ENCODE measurements at regions not wholly inside any gene's neighbourhood (a gene's known extent, or its start where the extent isn't known, plus 50 kb on each side); places are given as distances from the start of the nearest gene placed in this dataset.

DNA sequence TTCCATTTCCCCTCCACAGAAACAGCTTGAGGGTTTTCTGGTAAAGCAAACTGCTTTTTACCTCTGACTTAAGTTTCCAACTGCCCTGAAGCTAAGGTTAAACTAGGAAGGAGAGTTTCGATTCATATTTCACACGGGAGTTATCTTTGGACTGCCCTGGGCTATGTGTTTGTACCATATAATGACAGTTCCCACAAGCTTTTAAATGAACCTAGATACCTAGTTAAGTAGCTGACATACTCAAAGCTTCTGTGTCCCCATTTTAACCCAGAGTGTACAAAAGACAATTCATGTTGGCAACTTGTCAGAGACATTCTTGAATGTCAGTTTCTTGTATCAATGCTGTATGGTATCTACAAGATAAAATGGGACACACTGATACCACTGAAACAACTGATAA, 1296.6 kb upstream of the IGFBP7 start:
- Histone ChIP-seq H3K36me3 (no peaks in the 10 kb centered on the region), H3K4me1 (no peaks in the 10 kb centered on the region), H3K4me3 (replicated peaks in 1 of 3) (no peak overlapping the region), H3K27me3 (no peaks in the 10 kb centered on the region), H3K27ac (no peak overlapping the region), H3K9me3 (no peaks in the 10 kb centered on the region)
- intact Hi-C loops (cut with DNase I): no loop called here
- DNase-seq: no peak
- TF ChIP-seq, protein P1, sequence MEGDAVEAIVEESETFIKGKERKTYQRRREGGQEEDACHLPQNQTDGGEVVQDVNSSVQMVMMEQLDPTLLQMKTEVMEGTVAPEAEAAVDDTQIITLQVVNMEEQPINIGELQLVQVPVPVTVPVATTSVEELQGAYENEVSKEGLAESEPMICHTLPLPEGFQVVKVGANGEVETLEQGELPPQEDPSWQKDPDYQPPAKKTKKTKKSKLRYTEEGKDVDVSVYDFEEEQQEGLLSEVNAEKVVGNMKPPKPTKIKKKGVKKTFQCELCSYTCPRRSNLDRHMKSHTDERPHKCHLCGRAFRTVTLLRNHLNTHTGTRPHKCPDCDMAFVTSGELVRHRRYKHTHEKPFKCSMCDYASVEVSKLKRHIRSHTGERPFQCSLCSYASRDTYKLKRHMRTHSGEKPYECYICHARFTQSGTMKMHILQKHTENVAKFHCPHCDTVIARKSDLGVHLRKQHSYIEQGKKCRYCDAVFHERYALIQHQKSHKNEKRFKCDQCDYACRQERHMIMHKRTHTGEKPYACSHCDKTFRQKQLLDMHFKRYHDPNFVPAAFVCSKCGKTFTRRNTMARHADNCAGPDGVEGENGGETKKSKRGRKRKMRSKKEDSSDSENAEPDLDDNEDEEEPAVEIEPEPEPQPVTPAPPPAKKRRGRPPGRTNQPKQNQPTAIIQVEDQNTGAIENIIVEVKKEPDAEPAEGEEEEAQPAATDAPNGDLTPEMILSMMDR (IDR thresholded peaks at IDR 0.05): no peak
- no peak for TF ChIP-seq POLR2A (IDR thresholded peaks at IDR 0.05)
- 77 to 91% methylated on average over 2 of the region's 2 CpGs for WGBS, 2 donors

DNA sequence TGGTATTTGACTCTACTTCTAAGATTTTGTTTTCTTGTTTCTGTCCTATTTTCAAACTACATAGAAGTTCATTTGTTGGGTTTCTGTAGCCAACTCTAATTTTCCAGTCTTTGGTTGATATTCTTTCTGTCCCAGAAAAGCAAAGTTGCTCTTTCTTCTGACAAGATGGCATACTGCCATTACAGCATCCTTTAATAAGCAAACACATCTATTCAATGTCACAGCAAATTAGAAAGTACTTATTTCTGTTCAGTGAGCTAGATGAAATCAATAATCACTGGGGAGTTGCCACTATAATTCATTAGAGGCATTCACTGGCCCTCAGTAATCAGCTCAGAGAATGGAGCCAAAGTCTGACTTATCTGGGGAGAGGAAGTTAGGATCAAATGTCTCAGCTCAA, 1258.0 kb upstream of the IGFBP7 start:
- H3K4me3 ChIP-seq (replicated peaks in 1 of 3): no peak overlapping the region

DNA sequence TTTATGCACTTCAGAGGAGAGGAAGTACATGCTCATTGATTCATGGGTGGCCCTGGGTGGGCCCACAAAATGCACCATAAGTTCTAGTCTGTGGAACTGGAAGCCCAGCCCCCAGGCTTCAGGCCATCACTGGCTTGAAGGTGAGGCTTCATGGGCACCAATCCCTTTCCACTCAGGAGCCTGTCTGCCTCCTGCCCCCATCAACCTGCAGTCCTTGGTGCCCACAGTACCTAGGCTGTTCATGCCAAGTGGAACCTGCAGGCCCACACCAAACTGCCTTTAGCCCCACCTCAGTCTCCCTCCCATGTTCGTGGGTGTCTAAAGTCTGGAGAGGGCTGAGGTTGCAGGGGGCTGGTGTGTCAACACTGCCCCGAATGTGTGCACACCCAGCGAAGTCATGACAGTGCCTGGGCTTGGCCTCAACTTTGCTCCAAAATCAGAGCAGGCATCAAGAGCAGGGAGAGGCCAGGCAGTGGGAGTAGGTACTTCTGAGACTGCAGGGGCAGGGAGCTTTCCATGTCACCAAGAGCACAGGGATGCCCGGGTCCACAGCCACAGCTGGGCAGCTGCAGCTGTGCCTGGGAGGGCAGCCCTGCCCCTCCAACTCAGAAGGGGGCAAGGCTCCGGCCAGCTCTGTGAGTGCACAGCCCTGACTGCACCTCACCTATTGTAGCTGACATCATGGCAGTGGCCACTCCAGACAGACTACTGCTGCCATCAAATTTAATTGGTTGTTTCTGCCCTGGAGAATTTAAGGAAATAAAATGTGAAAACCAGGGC, 1250.4 kb upstream of the IGFBP7 start:
- no peak for DNase-seq
- H3K4me3 ChIP-seq (replicated peaks in 1 of 3): no peak overlapping the region
- no peak overlapping the region for H3K27ac ChIP-seq
- intact Hi-C loops (cut with DNase I): no loop called here
- H3K27me3 ChIP-seq: no peaks in the 10 kb centered on the region
- H3K36me3 ChIP-seq: no peaks in the 10 kb centered on the region
- WGBS, 2 donors: 83 to 89% methylated on average over 3 to 4 of the region's 5 CpGs
- TF ChIP-seq, protein P1 (IDR thresholded peaks at IDR 0.05): no peak
- no peak for TF ChIP-seq POLR2A (IDR thresholded peaks at IDR 0.05)
- no peaks in the 10 kb centered on the region for H3K4me1 ChIP-seq
- H3K9me3 ChIP-seq: no peaks in the 10 kb centered on the region

More for the DNA sequence above, 1258.0 kb upstream of the IGFBP7 start:
- Histone ChIP-seq H3K36me3 (no peaks in the 10 kb centered on the region), H3K27ac (no peak overlapping the region), H3K4me1 (no peaks in the 10 kb centered on the region), H3K9me3 (no peaks in the 10 kb centered on the region), H3K27me3 (no peaks in the 10 kb centered on the region)
- TF ChIP-seq, protein P1 (IDR thresholded peaks at IDR 0.05): no peak
- TF ChIP-seq POLR2A (IDR thresholded peaks at IDR 0.05): no peak
- DNase-seq: no peak
- intact Hi-C loops (cut with DNase I): no loop called here

DNA sequence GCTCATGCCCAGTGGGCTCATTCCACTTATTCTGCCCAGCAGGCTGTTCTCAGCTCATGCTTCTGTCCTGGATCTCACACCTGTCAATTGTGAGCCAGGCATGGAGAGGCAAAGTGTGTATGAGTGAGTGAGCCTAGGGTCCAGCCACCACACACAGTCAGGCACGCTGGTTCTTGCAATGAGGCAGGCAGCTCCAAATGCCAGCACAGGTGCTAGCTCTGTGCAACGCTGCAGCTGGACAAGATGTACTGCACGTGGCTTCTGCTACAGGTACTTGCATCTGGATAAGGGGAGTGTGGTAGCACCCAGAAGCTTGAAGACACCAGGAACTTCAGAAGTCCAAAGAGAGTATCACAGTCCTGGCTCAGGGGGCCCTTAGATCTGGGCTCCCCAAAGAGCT, 1249.4 kb upstream of the IGFBP7 start:
- Histone ChIP-seq H3K27me3 (no peaks in the 10 kb centered on the region), H3K36me3 (no peaks in the 10 kb centered on the region), H3K4me3 (replicated peaks in 1 of 3) (no peak overlapping the region), H3K27ac (no peak overlapping the region), H3K9me3 (no peaks in the 10 kb centered on the region), H3K4me1 (no peaks in the 10 kb centered on the region)
- DNase-seq: no peak
- TF ChIP-seq, protein P1 (IDR thresholded peaks at IDR 0.05): no peak
- TF ChIP-seq POLR2A (IDR thresholded peaks at IDR 0.05): no peak
- WGBS, 2 donors: 69 to 79% methylated on average over 3 of the region's 3 CpGs
- intact Hi-C loops (cut with DNase I): no loop called here

DNA sequence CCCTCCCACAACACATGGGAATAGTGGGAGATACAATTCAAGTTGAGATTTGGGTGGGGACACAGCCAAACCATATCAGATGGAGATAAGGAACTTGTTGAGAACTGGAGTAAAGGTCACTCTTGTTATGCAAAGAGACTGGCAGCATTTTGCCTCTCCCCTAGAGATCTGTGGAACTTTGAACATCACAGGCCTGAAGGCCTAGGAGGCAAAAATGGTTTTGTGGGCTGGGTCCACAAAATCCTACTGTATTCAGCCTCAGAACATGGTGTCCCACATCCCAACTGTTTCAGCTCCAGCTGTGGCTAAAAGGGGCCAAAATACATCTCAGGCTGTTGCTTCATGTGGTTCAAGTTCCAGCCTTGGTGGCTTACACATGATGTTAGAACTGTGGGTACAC, 1247.8 kb upstream of the IGFBP7 start:
- no peaks in the 10 kb centered on the region for H3K27me3 ChIP-seq
- no peak overlapping the region for H3K4me3 ChIP-seq (replicated peaks in 1 of 3)
- H3K9me3 ChIP-seq: no peaks in the 10 kb centered on the region
- no peak overlapping the region for H3K27ac ChIP-seq
- intact Hi-C loops (cut with DNase I): no loop called here
- TF ChIP-seq, protein P1 (IDR thresholded peaks at IDR 0.05): no peak
- no peak for TF ChIP-seq POLR2A (IDR thresholded peaks at IDR 0.05)
- H3K36me3 ChIP-seq: no peaks in the 10 kb centered on the region
- no peak for DNase-seq
- no peaks in the 10 kb centered on the region for H3K4me1 ChIP-seq
